ENCODE measurements at regions not wholly inside any gene's neighbourhood (a gene's known extent, or its start where the extent isn't known, plus 50 kb on each side); places are given as distances from the start of the nearest gene placed in this dataset.
"Not testable (repeated sequence)": the region's sequence is repeated elsewhere in the genome, so short reads cannot be mapped to it uniquely, and the experiment has no call there.

DNA sequence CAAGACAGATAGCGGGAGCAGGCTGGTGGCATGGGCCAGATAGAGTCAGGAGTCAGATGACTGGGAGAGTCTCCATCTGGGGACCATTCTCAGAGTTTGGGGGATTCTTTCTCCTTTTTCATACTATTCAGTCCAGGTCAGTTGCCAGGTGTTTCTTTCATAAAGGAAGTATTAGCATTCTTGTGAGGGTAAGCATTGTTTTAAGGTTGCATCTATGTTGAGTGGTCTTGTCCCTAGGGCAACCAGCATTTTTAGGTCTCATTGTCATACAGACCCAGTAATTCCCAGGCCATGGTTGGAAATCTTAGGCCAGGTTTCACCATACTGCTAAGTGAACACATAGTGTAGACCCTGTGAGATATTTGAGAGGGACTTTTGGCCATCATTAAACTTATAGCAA lies 122.3 kb upstream of the POC5 start:
- no peak for DNase-seq

DNA sequence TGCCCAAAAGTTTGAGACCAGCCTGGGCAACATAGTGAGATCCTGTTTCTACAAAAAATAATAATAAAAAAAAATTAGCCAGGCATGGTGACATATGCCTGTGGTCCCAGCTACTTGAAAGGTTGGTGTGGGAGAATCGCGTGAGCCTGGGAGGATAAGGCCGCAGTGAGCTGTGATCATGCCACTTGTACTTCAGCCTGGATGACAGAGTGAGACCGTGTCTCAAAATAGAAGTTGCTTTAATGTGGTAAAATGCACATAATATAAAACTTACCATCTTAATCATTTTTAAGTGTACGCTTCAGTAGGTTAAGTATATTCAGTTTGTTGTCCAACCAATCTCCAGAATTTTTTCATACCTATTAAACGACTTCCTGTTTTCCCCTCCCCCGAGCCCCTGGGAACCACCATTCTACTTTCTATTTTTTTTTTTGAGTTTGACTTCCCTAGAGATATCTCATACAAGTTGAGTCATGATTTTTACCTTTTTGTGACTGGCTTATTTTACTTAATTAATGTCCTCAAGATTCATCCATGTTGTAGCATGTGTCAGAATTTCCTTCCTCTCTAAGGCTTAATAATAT lies 120.1 kb upstream of the POC5 start:
- no peak for DNase-seq

DNA sequence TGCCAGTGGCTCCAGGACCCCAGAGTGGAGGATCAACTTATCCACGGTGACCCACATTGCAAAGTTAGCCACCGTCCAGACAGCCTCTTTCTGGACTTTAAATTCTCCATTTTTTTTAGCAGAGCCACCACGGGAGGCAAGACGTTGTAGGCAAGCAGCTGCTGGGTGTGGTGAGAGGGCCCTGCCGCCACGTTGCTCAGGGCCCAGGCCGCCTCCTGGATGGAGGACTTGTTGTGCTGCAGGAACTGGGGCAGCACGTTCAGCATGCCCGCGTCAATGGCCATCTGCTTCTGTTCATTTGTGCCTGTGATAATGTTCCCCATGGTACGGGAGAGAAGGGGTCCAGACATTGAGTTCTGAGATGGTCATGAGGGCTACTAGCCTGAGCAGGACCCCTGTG lies 114.3 kb upstream of the POC5 start:
- no peak for DNase-seq

DNA sequence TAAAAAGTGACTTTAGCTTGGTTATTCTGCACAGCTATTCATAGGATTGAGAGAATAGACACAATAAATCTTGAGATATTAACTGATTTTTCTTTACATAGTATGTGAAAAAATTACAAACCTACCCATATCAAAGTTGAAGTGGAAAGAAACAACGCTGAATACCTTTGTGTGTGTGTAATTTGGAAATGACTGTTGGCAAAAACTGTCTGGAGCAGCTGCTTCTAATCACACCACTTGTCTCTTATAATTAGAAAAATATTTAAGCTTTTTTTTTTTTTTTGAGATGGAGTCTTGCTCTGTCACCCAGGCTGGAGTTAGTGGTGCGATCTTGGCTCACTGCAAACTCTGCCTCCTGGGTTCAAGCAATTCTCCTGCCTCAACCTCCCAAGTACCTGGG lies 110.8 kb upstream of the POC5 start:
- DNase-seq, result no peak

DNA sequence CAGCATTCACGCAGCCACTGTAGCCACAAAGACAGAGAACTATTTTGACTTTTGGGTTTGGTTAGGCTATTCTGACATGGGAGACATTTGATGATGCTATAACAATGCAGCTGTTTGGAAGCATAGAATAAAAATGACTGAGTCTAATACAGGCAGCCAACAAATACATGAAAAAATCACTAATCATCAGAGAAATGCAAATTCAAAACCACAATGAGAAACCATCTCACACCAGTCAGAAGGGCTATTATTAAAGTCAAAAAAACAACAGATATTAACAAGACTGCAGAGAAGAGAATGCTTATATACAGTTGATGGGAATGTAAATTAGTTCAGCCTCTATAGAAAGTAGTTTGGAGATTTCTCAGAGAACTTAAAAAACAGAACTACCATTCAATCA lies 107.1 kb upstream of the POC5 start:
- no peak for DNase-seq

DNA sequence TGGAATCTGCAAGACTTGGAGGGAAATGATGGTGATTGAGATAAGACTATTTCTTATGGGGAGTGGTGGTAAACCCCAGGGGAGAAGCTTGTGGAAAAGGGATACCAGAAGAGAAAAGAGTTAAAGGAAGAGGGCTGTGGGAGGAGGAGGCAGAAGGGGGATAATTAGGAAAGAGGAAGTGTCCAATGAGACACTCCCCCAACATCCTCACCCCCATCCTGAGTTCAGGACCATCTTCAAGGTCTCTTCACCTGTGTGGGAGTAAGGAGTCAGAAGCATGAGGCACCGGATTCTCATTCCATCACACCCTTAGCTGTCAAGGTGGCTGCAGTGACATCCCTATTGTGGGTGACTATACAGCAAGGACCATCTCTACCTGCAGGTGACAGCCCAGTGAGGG lies 106.6 kb upstream of the POC5 start:
- no peak for DNase-seq

DNA sequence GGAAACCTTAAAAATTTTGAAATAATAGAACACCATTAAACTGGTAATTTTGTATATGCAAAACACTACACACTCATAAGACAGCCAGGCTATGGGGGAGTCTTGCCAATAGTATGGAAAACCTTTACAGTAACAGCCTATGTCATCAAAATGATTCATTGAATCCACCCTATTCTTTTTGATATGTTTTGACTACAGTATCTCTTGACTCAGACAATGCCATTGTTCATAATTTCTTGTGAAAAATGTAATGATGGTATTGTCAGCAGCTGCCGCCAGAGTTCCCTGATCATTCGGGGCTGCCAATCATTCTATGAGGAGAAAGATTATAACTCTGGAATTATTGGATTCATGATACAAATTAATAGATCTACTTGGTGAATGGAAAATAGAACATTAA lies 101.4 kb upstream of the POC5 start:
- no peak for DNase-seq

DNA sequence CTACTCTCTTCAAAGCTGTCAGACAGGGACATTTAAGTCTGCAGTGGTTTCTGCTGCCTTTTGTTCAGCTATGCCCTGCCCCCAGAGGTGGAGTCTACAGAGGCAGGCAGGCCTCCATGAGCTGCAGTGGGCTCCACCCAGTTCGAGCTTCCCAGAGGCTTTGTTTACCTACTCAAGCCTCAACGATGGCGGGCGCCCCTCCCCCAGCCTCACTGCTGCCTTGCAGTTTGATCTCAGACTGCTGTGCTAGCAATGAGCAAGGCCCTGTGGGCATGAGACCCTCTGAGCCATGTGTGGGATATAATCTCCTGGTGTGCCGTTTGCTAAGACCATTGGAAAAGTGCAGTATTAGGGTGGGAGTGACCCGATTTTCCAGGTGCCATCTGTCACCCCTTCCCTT lies 82.5 kb upstream of the POC5 start:
- DNase-seq, result not testable (repeated sequence)

DNA sequence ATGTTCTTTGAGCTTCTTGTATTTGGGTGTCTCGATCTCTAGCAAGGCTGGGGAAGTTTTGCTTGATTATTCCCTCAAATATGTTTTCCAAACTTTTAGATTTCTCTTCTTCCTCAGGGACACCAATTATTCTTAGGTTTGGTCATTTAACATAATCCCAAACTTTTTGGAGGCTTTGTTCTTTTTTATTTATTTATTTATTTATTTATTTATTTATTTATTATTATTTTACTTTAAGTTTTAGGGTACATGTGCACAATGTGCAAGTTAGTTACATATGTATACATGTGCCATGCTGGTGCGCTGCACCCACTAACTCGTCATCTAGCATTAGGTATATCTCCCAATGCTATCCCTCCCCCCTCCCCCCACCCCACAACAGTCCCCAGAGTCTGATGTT lies 52.1 kb upstream of the POC5 start:
- not testable (repeated sequence) for DNase-seq
